ENCODE measurements at regions not wholly inside any gene's neighbourhood (a gene's known extent, or its start where the extent isn't known, plus 50 kb on each side); places are given as distances from the start of the nearest gene placed in this dataset.

DNA sequence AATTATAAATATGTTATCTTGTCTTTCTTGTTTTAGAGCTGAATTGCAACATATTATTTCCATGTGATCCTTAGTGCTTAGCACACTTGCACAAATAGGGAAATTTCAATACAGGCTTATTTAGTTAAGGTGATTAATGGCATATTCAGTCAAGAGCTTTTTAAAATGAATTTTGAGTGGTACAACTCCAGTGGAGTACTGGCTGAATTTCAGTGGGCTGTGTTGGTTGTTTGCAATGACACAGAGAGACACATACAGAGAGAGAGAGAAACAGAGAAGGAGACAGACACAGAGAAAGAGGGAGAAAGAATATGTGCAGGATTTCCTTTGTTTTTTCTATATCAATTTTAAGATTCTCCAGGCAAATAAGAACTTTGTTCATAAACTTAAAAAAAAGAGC lies 766.9 kb downstream of the DNAJB9 start:
- ATAC-seq (ENCODE audit: low read depth) = no peak
- no peak overlapping the region for H3K56ac ChIP-seq (ENCODE audit: extremely low read depth, insufficient read depth, low read length)
- no peaks in the 10 kb centered on the region for H3K9me3 ChIP-seq (ENCODE audit: control insufficient read depth, insufficient read depth, low read length)
- no TSS peak for BruUV-seq (replicated peaks)
- intact Hi-C loops (cut with micrococcal nuclease) = no loop called here
- no peaks in the 10 kb centered on the region for H3K27me3 ChIP-seq (ENCODE audit: control insufficient read depth, insufficient read depth, low read length)
- no peak overlapping the region for H3K9ac ChIP-seq (ENCODE audit: low read depth, low read length)
- DNase-seq = no peak
- no peak overlapping the region for H2BK20ac ChIP-seq (ENCODE audit: low read depth, low read length)
- H4K5ac ChIP-seq (ENCODE audit: low read depth, low read length) = no peak overlapping the region
- H3K14ac ChIP-seq (replicated peaks; ENCODE audit: low read depth, low read length) = no peak overlapping the region
- in situ Hi-C loops (cut with MboI; ENCODE audit: low sequenced_read_pairs) = no loop called here
- no peak overlapping the region for H2AK5ac ChIP-seq (ENCODE audit: low read depth, low read length)
- no peak overlapping the region for H3K4me3 ChIP-seq (ENCODE audit: insufficient read depth, low read depth, low read length)
- no peaks in the 10 kb centered on the region for H4K20me1 ChIP-seq (ENCODE audit: insufficient read depth, low read length)
- no peaks in the 10 kb centered on the region for H3K9me1 ChIP-seq (ENCODE audit: insufficient read depth, low read length)
- ChIA-PET POLR2A (ENCODE audit: unreplicated experiment) (no interaction called here), CTCF (no interaction called here)
- dilution Hi-C loops (cut with HindIII; ENCODE audit: low sequenced_read_pairs, unreplicated experiment) = no loop called here
- H3K36me3 ChIP-seq (ENCODE audit: control insufficient read depth, insufficient read depth, low read length) = no peaks in the 10 kb centered on the region
- TF ChIP-seq, protein P1, sequence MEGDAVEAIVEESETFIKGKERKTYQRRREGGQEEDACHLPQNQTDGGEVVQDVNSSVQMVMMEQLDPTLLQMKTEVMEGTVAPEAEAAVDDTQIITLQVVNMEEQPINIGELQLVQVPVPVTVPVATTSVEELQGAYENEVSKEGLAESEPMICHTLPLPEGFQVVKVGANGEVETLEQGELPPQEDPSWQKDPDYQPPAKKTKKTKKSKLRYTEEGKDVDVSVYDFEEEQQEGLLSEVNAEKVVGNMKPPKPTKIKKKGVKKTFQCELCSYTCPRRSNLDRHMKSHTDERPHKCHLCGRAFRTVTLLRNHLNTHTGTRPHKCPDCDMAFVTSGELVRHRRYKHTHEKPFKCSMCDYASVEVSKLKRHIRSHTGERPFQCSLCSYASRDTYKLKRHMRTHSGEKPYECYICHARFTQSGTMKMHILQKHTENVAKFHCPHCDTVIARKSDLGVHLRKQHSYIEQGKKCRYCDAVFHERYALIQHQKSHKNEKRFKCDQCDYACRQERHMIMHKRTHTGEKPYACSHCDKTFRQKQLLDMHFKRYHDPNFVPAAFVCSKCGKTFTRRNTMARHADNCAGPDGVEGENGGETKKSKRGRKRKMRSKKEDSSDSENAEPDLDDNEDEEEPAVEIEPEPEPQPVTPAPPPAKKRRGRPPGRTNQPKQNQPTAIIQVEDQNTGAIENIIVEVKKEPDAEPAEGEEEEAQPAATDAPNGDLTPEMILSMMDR (conservative IDR thresholded peaks at IDR 0.05; ENCODE audit: low read depth, low read length) = no peak
- TF ChIP-seq RFX5 (IDR thresholded peaks at IDR 0.05; ENCODE audit: low read depth, low read length) = no peak
- TF ChIP-seq, protein P2, sequence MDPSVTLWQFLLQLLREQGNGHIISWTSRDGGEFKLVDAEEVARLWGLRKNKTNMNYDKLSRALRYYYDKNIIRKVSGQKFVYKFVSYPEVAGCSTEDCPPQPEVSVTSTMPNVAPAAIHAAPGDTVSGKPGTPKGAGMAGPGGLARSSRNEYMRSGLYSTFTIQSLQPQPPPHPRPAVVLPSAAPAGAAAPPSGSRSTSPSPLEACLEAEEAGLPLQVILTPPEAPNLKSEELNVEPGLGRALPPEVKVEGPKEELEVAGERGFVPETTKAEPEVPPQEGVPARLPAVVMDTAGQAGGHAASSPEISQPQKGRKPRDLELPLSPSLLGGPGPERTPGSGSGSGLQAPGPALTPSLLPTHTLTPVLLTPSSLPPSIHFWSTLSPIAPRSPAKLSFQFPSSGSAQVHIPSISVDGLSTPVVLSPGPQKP (IDR thresholded peaks at IDR 0.05; ENCODE audit: borderline replicate concordance, low read depth, low read length) = no peak
- no peak for TF ChIP-seq CEBPB (IDR thresholded peaks at IDR 0.05; ENCODE audit: low read depth, low read length)
- no peak for TF ChIP-seq SMC3 (IDR thresholded peaks at IDR 0.05; ENCODE audit: low read depth, low read length)
- no peak for TF ChIP-seq RAD21 (IDR thresholded peaks at IDR 0.05; ENCODE audit: low read length)
- TF ChIP-seq FOS (IDR thresholded peaks at IDR 0.05; ENCODE audit: low read depth, low read length) = no peak
- TF ChIP-seq, protein P3, sequence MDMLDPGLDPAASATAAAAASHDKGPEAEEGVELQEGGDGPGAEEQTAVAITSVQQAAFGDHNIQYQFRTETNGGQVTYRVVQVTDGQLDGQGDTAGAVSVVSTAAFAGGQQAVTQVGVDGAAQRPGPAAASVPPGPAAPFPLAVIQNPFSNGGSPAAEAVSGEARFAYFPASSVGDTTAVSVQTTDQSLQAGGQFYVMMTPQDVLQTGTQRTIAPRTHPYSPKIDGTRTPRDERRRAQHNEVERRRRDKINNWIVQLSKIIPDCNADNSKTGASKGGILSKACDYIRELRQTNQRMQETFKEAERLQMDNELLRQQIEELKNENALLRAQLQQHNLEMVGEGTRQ (IDR thresholded peaks at IDR 0.05; ENCODE audit: low read depth, low read length) = no peak
- TF ChIP-seq NFE2L2 (IDR thresholded peaks at IDR 0.05; ENCODE audit: low read depth, low read length) = no peak
- TF ChIP-seq MAFK (IDR thresholded peaks at IDR 0.05; ENCODE audit: low read depth, low read length) = no peak
- no peak for TF ChIP-seq MXI1 (IDR thresholded peaks at IDR 0.05; ENCODE audit: borderline replicate concordance, low read depth, low read length)
- no peak for TF ChIP-seq MAZ (IDR thresholded peaks at IDR 0.05; ENCODE audit: borderline replicate concordance, low read depth, low read length)
- TF ChIP-seq BHLHE40 (IDR thresholded peaks at IDR 0.05; ENCODE audit: low read depth, low read length) = no peak
- TF ChIP-seq RCOR1 (IDR thresholded peaks at IDR 0.05; ENCODE audit: insufficient replicate concordance, low read length) = no peak
- no peak for TF ChIP-seq CHD1 (IDR thresholded peaks at IDR 0.05; ENCODE audit: low read depth, low read length)
- no peak for TF ChIP-seq POLR2A (IDR thresholded peaks at IDR 0.05; ENCODE audit: low read depth, low read length)
- H2BK5ac ChIP-seq (ENCODE audit: low read depth, low read length, poor library complexity, severe bottlenecking) = no peak overlapping the region
- H3K4me2 ChIP-seq (ENCODE audit: low read depth, low read length) = no peak overlapping the region
- no peak overlapping the region for H2AFZ ChIP-seq (replicated peaks; ENCODE audit: low read length, poor library complexity)
- no peak overlapping the region for H4K91ac ChIP-seq (ENCODE audit: insufficient read depth, low read depth, low read length)
- H2AK9ac ChIP-seq (replicated peaks; ENCODE audit: low read depth, low read length, poor library complexity) = no peak overlapping the region
- H3K4me1 ChIP-seq (ENCODE audit: control insufficient read depth, insufficient read depth, low read length) = no peaks in the 10 kb centered on the region
- H3K23ac ChIP-seq (ENCODE audit: low read depth, low read length) = no peak overlapping the region
- H3K4ac ChIP-seq (ENCODE audit: low read depth, low read length) = no peak overlapping the region
- H4K8ac ChIP-seq (ENCODE audit: low read depth in 2 of 2, low read length in 2 of 2) = no peak overlapping the region
- no peaks in the 10 kb centered on the region for H3K79me1 ChIP-seq (ENCODE audit: low read depth in 1 of 2, low read length in 2 of 2)
- H3K18ac ChIP-seq (ENCODE audit: low read depth, low read length) = no peak overlapping the region
- no peak overlapping the region for H2BK15ac ChIP-seq (ENCODE audit: low read depth, low read length)
- H3K27ac ChIP-seq (ENCODE audit: insufficient read depth, low read length) = no peak overlapping the region
- no peak overlapping the region for H2BK120ac ChIP-seq (ENCODE audit: low read depth, low read length)
